Right lobe of liver (tissue), 6 donors: ENCODE measurements at regions not wholly inside any gene's neighbourhood (a gene's known extent, or its start where the extent isn't known, plus 50 kb on each side); places are given as distances from the start of the nearest gene placed in this dataset.

ENCODE experiments used
- ATAC-seq, 4 donors: fragments of 200-7000 bp; cut with Tn5 transposase; one replicate each; pipeline ENCODE4 v1.9.1; 2020; ENCODE audit warnings: mild to moderate bottlenecking in 4 of 4, moderate library complexity in 4 of 4
- DNase-seq, 3 donors: peaks; one replicate each; pipeline ENCODE4 v3.0.0-alpha.2; 2020
- H3K27ac ChIP-seq, 3 donors: fragments of 200-600 bp; one replicate each; pipeline ENCODE4 v1.8.0; 2022
- H3K27me3 ChIP-seq, 2 donors: fragments of 200-600 bp; one replicate each; pipeline ENCODE4 v1.8.0; 2022
- H3K36me3 ChIP-seq, 4 donors: fragments of 200-600 bp; sonication (generic) in 1 of 4; one replicate each; pipeline versions ENCODE4 v1.5.1 to v1.8.0; 2017 to 2022; ENCODE audit warnings: control low read depth in 1 of 4
- H3K4me1 ChIP-seq, 4 donors: fragments of 200-600 bp; sonication (generic) in 1 of 4; one replicate each; pipeline versions ENCODE4 v1.5.1 to v1.8.0; 2017 to 2022; ENCODE audit warnings: control low read depth in 1 of 4
- H3K4me3 ChIP-seq, 3 donors: fragments of 200-600 bp; one replicate each; pipeline ENCODE4 v1.8.0; 2022
- H3K9me3 ChIP-seq, 4 donors: fragments of 200-600 bp; sonication (generic) in 1 of 4; one replicate each; pipeline versions ENCODE4 v1.5.1 to v1.8.0; 2017 to 2022; ENCODE audit warnings: control low read depth in 1 of 4
- CTCF ChIP-seq, 4 donors: fragments of 200-600 bp in 3 of 4; fragments of 450-650 bp in 1 of 4; IDR thresholded peaks; one replicate each; pipeline versions ENCODE4 v1.5.1 to v1.8.0; 2016 to 2022; ENCODE audit warnings: antibody characterized with exemption in 4 of 4, mild to moderate bottlenecking in 2 of 4
- POLR2A ChIP-seq: fragments of 450-650 bp; IDR thresholded peaks from one replicate; pipeline ENCODE4 v1.6.1; 2017; ENCODE audit warnings: antibody characterized with exemption, mild to moderate bottlenecking
- WGBS: methylation state at CpG from one replicate; pipeline ENCODE4 v1.1.6; 2018; ENCODE audit warnings: low coverage, low lambda C conversion rate; ENCODE audit not compliant: insufficient coverage; ENCODE audit errors: missing lambda C conversion rate; 5-methylcytosine and 5-hydroxymethylcytosine counted together
- intact Hi-C, 2 donors: fragments of 100-400 bp; cut with DNase I; formaldehyde crosslinking; loops; one replicate each; pipeline versions ENCODE4 v1.11.2 to v1.14.1; 2022
- donor health status: DM: no; HTN: yes; CAD: no.
- donor health status: DM: no; HTN: no; CAD: no.
- donor health status: DM: no; HTN: no; CAD: no.
- donor health status: DM: no; HTN: yes; CAD: no.
- donor health status: DM: no; HTN: yes; CAD: no.

GRCh38 chr13:64057372-64058020 lies 2641.8 kb upstream of the PCDH20 start:
- intact Hi-C loops: no loop called here
- no peaks in the 10 kb centered on the region for H3K9me3 ChIP-seq
- no peaks in the 10 kb centered on the region for H3K36me3 ChIP-seq
- WGBS: 14% methylated on average over 2 of the region's 2 CpGs
- H3K27ac ChIP-seq: no peak overlapping the region
- no peak for DNase-seq
- TF ChIP-seq POLR2A (no peak), CTCF (IDR thresholded peaks at IDR 0.05) (no peak)
- ATAC-seq: no peak
- H3K27me3 ChIP-seq: no peaks in the 10 kb centered on the region
- H3K4me3 ChIP-seq: no peak overlapping the region
- H3K4me1 ChIP-seq: no peaks in the 10 kb centered on the region

DNA sequence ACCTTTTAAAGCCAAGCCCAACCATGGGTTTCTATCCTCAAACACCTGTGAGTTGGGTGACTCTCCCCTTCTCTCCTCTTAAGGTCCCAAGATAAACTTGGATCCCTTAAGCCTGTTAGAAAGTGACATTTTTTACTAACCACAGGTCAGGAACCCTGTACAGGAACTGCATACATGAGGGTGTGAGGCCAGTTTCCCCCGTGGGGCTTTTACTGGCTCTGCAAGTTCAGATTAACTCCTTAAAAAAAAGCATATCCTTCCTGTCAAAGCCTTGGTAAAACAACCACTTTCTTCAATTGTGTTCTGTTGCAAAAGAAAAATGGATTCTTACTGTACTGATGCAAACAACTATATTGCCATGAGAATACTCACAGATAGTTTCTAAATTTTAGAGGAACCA lies 2638.7 kb upstream of the PCDH20 start:
- WGBS: 10% methylated on average over 1 of the region's 1 CpG
- intact Hi-C loops: no loop called here
- no peaks in the 10 kb centered on the region for H3K9me3 ChIP-seq
- no peaks in the 10 kb centered on the region for H3K36me3 ChIP-seq
- H3K4me3 ChIP-seq: no peak overlapping the region
- no peak for TF ChIP-seq POLR2A
- TF ChIP-seq CTCF (IDR thresholded peaks at IDR 0.05): no peak
- H3K27me3 ChIP-seq: no peaks in the 10 kb centered on the region
- no peak for DNase-seq
- ATAC-seq: no peak
- H3K27ac ChIP-seq: no peak overlapping the region
- H3K4me1 ChIP-seq: no peaks in the 10 kb centered on the region

DNA sequence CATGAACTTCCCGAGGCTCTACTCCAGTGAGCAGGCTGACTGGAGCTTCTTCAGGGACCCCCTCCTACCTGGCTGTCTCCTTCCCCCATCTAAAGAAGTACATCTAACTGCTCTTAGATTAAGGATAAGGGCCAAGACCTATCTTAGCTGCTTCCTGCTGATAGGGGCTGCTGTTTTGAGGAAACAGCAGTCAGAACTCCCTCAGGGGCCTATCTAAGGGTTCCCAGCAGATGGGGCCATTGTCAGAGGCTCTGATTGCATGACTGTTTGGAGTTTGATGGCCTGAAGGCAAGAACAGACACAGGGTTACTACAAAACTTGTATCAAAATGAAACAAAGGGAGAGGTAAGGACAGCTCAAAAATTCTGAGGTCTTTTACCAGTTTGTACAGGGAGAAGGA lies 2636.9 kb upstream of the PCDH20 start:
- no peak for ATAC-seq
- intact Hi-C loops: no loop called here
- H3K36me3 ChIP-seq: no peaks in the 10 kb centered on the region
- H3K27me3 ChIP-seq: no peaks in the 10 kb centered on the region
- H3K4me3 ChIP-seq: no peak overlapping the region
- no peaks in the 10 kb centered on the region for H3K9me3 ChIP-seq
- WGBS: 67% methylated on average over 1 of the region's 1 CpG
- TF ChIP-seq CTCF (IDR thresholded peaks at IDR 0.05) (no peak), POLR2A (no peak)
- DNase-seq: no peak
- H3K27ac ChIP-seq: no peak overlapping the region
- no peaks in the 10 kb centered on the region for H3K4me1 ChIP-seq

- Histone ChIP-seq H3K27me3 (no peaks in the 10 kb centered on the region), H3K36me3 (no peaks in the 10 kb centered on the region), H3K4me3 (no peak overlapping the region), H3K27ac (no peak overlapping the region), H3K9me3 (no peaks in the 10 kb centered on the region), H3K4me1 (no peaks in the 10 kb centered on the region)
- intact Hi-C loops: no loop called here
- TF ChIP-seq POLR2A (no peak), CTCF (IDR thresholded peaks at IDR 0.05) (no peak)
- DNase-seq: no peak
- ATAC-seq: no peak
Measured at GRCh38 chr13:64051278-64051677, 2635.6 kb upstream of the PCDH20 start.

DNA sequence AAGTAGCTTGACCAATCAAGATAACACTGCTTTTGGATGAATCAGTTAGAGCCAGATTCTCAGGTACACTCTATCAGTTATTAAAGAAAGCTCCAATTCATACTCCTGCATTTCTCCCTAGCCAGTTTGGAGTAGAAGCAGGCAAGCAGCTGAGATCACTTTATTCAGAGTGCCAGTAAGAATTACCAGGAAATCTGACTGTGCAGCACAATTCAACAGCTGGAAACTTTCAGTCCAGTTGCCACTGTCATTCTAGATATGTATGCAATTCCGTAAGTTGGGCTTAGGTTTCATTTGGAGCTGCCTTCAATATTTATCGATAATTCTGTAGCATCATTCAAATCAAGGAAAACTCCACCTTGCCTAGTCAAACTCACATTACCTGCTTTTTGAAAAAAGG lies 2625.6 kb upstream of the PCDH20 start:
- Histone ChIP-seq H3K9me3 (no peaks in the 10 kb centered on the region), H3K27ac (no peak overlapping the region), H3K27me3 (no peaks in the 10 kb centered on the region), H3K36me3 (no peaks in the 10 kb centered on the region), H3K4me1 (no peaks in the 10 kb centered on the region), H3K4me3 (no peak overlapping the region)
- DNase-seq (no peak), ATAC-seq (no peak)
- intact Hi-C loops: no loop called here
- TF ChIP-seq CTCF (IDR thresholded peaks at IDR 0.05): no peak
- no peak for TF ChIP-seq POLR2A
- 13% methylated on average over 2 of the region's 2 CpGs for WGBS
